Colonic mucosa (tissue), 4 donors: ENCODE measurements at regions not wholly inside any gene's neighbourhood (a gene's known extent, or its start where the extent isn't known, plus 50 kb on each side); places are given as distances from the start of the nearest gene placed in this dataset.
A peak's percentile ranks its signal among the peaks of the same experiment; 100 is the strongest.

Experiments
- DNase-seq: peaks from one replicate; pipeline ENCODE4 v3.0.0-alpha.2; 2020
- H3K27ac ChIP-seq: fragments of 200-600 bp; one replicate; pipeline ENCODE4 v1.8.0; 2021
- H3K27me3 ChIP-seq: fragments of 200-600 bp; one replicate; pipeline ENCODE4 v1.8.0; 2021
- H3K36me3 ChIP-seq: fragments of 200-600 bp; one replicate; pipeline ENCODE4 v1.8.0; 2021
- H3K4me1 ChIP-seq: fragments of 200-600 bp; one replicate; pipeline ENCODE4 v1.8.0; 2021; ENCODE audit warnings: mild to moderate bottlenecking
- H3K4me3 ChIP-seq: fragments of 200-600 bp; one replicate; pipeline ENCODE4 v1.8.0; 2021
- H3K9ac ChIP-seq, 2 donors: one replicate each; pipeline ENCODE4 v1.7.0; 2013; ENCODE audit warnings: control low read depth in 2 of 2, low read depth in 2 of 2, low read length in 2 of 2
- H3K9me3 ChIP-seq: fragments of 200-600 bp; one replicate; pipeline ENCODE4 v1.8.0; 2021
- intact Hi-C: fragments of 100-400 bp; cut with DNase I; formaldehyde crosslinking; loops from one replicate; pipeline ENCODE4 v1.14.1; 2022
- TF ChIP-seq, protein P1 (sequence below): fragments of 200-600 bp; IDR thresholded peaks from one replicate; pipeline ENCODE4 v1.8.0; 2022; ENCODE audit warnings: antibody characterized with exemption, mild to moderate bottlenecking
- donor health status: healthy.
- donor health status: DM: no; HTN: no; CAD: no.
- donor health status: DM: no; HTN: no; CAD: no.

DNA sequence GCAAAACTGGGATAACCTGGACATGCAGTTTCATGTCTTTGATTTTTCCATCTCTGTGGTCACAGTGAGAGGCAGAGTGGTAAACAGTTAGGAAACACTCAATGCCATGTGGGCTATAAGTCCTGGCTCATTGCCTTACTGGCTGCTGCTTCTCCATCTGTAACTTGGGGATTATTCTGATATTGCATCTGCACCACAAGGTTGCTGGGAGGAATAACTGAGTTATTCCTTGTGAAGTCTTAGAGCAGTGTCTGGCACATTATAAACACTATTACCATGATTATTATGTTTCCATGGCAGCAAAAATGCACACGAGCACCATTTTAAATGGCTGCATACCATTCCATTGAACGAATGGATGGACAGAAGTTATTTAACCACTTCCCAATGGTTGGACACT lies 111.7 kb upstream of the CDH5 start:
- H3K27me3 ChIP-seq: no peaks in the 10 kb centered on the region
- H3K36me3 ChIP-seq: no peaks in the 10 kb centered on the region
- DNase-seq: no peak
- no peaks in the 10 kb centered on the region for H3K9me3 ChIP-seq
- H3K27ac ChIP-seq: no peak overlapping the region
- intact Hi-C loops: no loop called here
- TF ChIP-seq, protein P1, sequence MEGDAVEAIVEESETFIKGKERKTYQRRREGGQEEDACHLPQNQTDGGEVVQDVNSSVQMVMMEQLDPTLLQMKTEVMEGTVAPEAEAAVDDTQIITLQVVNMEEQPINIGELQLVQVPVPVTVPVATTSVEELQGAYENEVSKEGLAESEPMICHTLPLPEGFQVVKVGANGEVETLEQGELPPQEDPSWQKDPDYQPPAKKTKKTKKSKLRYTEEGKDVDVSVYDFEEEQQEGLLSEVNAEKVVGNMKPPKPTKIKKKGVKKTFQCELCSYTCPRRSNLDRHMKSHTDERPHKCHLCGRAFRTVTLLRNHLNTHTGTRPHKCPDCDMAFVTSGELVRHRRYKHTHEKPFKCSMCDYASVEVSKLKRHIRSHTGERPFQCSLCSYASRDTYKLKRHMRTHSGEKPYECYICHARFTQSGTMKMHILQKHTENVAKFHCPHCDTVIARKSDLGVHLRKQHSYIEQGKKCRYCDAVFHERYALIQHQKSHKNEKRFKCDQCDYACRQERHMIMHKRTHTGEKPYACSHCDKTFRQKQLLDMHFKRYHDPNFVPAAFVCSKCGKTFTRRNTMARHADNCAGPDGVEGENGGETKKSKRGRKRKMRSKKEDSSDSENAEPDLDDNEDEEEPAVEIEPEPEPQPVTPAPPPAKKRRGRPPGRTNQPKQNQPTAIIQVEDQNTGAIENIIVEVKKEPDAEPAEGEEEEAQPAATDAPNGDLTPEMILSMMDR: no peak
- H3K4me3 ChIP-seq: no peak overlapping the region
- no peak overlapping the region for H3K9ac ChIP-seq
- no peaks in the 10 kb centered on the region for H3K4me1 ChIP-seq

DNA sequence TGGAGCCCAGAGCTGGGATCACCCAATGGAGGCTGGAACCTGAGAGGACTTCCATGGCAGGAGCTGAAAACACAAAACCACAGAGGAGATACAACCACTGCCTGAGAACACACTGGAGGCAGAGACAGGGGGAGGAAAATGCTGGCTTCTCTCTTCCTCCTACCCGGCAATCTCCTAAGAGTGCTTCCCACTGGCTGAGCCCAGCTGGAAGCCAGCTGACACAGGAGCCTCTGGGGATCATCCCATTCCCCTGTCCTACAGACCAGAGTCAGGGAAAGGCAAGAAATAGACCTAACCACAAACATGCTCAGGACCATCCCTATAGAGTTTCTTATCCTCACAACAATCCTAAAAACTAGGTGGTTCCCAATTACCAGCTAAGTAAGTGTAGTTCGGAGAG lies 112.4 kb upstream of the CDH5 start:
- no peaks in the 10 kb centered on the region for H3K9me3 ChIP-seq
- H3K27me3 ChIP-seq: no peaks in the 10 kb centered on the region
- no peaks in the 10 kb centered on the region for H3K36me3 ChIP-seq
- H3K27ac ChIP-seq: no peak overlapping the region
- TF ChIP-seq, protein P1: no peak
- no peak for DNase-seq
- H3K4me1 ChIP-seq: no peaks in the 10 kb centered on the region
- no peak overlapping the region for H3K4me3 ChIP-seq
- intact Hi-C loops: no loop called here
- H3K9ac ChIP-seq: no peak overlapping the region

DNA sequence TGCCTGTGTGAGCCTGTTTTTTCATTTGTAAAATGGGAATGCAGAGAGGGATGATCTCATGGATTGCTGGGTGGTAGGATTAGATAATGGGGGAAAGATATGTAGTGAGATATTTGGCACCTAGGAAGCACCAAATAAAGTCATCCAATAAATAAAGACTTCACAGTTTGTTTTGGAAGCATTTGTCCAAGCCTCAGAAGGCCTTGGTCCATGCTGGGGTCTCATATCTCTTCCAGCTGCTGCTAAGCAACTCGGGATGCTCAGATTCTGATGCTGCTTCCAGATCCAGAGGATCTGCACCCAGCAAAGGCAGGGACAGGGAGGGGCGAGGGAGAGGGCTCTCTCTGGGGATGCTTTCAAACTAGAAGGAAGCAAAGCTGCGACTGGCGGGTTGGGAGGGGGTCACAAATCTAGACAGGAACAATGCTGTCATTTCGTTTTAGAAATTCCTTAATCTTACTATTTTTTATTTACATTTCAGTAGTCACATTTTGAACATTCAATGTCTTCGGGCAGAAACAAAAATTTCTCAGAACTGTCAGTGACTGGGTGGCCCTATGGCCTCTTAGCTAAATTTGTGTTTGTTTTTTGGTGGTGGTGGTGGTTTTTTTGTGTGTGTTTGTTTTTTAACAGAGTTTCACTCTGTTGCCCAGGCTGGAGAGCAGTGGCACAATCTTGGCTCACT lies 114.9 kb upstream of the CDH5 start:
- Histone ChIP-seq H3K27me3 (no peaks in the 10 kb centered on the region), H3K4me3 (no peak overlapping the region), H3K4me1 (no peaks in the 10 kb centered on the region), H3K36me3 (no peaks in the 10 kb centered on the region), H3K9me3 (no peaks in the 10 kb centered on the region), H3K27ac (no peak overlapping the region), H3K9ac (no peak overlapping the region)
- TF ChIP-seq, protein P1: no peak
- intact Hi-C loops: no loop called here
- no peak for DNase-seq

DNA sequence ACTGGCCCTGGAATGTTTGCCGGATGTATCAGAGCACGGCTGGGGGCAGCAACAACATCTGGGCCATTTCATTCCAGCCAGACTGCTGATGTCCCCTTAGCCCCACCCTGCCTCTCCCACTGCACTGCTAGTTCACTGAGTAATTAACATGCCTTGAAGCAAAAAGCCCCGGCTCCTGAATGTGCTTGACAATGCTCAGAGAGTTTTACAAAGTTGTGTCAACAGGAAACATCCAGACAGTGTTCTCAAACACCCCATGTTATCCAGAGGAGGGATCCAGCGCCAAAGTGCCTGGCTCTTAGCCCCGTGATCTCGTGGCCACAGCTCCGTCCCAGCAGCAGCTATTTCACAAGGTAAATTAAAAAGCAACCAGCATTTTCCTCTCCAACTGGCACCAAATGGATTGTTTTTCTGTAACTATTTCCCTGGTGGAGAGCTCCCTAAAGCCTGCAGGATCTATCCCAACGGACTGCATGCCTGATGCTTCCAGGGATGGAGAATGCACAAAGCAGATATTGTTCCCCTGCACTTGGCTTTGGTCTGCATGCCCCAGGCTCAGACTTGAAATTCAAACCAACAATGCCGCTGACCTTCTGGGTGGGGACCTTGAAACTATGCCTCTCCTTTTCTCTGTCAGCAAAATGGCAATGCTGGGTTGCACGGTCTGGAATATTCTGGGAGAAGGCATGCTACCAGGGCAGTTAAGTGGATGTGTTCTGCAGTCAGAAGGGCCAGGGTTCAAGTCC lies 115.6 kb upstream of the CDH5 start:
- intact Hi-C loops: no loop called here
- DNase-seq: peak; percentile 48
- Histone ChIP-seq H3K4me3 (no peak overlapping the region), H3K27ac (no peak overlapping the region), H3K9ac (no peak overlapping the region), H3K4me1 (no peaks in the 10 kb centered on the region), H3K36me3 (no peaks in the 10 kb centered on the region), H3K27me3 (no peaks in the 10 kb centered on the region), H3K9me3 (no peaks in the 10 kb centered on the region)
- TF ChIP-seq, protein P1: no peak

DNA sequence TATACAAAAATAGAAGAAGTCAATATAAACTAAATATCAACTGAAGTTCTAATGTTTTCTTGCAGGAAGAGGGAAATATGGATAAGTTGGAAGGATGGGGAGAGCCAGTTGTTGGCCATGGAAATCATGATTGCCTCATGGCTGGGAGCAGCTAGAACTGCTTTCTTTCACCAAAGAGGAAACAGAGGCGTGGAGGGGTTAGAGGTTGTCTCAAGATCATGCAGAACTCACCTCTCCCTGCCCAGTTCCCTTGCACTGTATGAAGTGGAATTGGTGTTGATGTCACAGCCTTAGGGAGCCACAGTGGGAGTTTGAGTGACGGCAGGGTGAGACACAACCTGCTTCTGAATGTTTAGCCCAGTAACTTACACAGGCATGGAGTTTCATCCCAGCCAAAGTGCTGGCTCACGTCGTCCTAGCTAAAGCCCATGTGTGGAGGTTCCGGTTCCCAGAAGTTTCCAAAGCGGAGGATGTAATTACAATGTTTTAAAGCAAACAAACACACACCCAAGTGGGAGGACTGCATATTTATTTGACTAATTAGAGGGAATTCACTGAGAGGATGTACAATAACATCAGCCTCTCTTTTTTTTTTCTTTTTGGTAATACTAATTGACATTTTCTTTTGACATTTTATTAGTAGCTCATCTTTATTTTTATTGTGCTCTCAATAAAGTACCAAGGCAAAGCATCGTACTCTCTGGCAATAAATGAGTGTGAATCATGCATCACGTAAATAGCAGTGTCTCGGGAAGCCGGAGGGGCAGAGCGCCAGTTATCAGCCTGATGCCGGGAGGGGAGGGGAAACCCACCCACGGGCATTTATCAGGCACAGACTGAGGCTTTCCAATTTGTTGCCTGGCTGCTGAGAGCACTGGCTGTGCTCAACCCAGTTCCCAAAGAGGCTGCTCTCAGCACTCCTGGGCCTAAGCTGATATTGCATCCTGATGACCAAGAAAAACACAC lies 118.7 kb upstream of the CDH5 start:
- Histone ChIP-seq H3K9ac (no peak overlapping the region), H3K36me3 (no peaks in the 10 kb centered on the region), H3K27me3 (no peaks in the 10 kb centered on the region), H3K9me3 (no peaks in the 10 kb centered on the region), H3K27ac (no peak overlapping the region), H3K4me3 (no peak overlapping the region), H3K4me1 (no peaks in the 10 kb centered on the region)
- intact Hi-C loops: no loop called here
- peak; percentile 54 for DNase-seq
- TF ChIP-seq, protein P1: no peak
